GM18861 (cell line): ENCODE measurements at regions not wholly inside any gene's neighbourhood (a gene's known extent, or its start where the extent isn't known, plus 50 kb on each side); places are given as distances from the start of the nearest gene placed in this dataset.

Experiments
- ATAC-seq: cut with Tn5 transposase; IDR thresholded peaks from one replicate; pipeline ENCODE4 v1.9.1; 2021; ENCODE audit not compliant: unreplicated experiment

DNA sequence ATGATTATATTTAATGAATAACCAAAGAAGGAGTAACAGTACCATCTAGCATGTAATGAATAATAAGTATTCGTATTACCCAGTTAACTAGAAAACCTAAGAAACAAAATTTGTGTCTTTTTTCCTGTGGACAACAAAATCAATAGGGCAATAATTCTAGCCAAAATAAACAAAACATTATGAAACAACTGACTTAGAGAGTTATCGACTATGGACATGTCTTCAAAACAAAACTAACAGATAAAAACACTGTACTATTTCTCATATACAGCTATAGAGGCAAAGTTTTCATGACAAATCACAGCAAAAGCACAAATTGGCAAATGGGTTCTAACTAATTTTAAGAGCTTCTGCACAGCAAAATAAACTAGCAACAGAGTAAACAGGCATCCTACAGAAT is 224.1 kb downstream of the ALX1 start:
- no peak for ATAC-seq

DNA sequence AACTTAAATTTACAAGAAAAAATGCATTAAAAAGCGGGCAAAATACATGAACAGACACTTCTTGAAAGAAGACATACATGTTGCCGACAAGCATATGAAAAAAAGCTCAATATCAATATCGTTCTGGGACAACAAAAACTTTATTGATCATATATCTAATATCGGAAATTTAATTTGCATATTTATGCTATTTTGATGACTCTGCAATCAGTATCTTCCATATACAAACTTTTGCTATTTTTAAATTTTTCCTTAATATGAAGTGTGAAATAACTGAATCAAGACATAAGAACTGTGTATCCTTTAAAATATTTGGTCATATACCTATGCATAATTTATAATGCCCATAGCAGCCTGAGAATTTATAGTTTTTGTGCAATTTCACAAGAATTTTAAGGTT is 224.6 kb downstream of the ALX1 start:
- no peak for ATAC-seq

DNA sequence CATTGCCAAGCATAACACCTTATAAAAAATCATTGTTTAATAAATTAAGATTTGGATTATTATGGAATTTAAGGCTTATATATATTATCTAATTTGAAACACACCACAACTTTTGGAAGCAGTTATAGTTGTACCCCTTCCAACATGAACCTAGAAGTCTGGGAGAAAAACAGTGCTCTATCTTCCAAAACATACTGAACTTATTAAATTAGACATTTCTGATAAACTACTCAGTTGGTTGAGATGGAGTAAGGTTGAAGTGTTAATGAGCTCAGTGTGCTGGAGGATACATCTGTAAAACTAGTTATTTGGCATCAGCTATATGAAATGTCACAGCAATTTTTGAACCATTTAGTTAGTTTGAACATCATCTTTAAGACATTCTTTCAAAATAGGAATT is 227.4 kb downstream of the ALX1 start:
- ATAC-seq: no peak

DNA sequence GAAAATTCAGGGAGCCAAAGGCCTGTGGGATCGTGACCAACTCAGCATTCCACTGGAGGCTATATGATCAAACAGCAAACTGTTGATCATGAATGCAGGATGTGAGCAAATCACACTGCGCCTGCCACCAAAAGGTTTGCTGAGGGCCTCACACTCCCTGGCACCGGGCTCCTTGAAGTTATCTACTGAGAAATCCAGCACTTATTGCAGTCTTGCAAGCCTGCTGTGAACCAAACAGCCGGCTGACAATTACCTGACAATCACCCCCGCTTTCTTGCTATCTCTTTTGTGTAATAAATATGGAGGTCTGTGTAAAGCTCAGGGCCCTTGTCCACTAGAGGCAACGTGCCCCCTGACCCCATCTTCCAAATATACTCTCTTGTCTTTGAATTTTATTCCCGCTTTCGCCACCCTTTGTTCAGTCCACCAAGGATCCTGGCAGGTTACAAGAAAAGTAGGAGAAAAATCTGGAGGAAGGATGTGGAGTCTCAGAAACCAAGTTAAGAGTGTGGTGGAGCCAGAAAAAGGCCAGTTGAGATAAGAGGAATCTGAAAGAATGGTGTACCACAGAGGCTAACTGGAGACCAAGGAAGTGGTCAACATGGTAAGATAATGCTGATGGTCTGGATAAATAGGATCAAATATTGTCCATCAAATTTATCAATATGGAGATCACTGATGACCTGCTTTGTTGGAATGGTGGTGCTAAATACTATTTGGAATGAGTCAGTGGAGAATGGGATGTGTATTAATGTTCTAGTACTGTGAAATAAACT is 229.2 kb downstream of the ALX1 start:
- peak; percentile 29 for ATAC-seq

DNA sequence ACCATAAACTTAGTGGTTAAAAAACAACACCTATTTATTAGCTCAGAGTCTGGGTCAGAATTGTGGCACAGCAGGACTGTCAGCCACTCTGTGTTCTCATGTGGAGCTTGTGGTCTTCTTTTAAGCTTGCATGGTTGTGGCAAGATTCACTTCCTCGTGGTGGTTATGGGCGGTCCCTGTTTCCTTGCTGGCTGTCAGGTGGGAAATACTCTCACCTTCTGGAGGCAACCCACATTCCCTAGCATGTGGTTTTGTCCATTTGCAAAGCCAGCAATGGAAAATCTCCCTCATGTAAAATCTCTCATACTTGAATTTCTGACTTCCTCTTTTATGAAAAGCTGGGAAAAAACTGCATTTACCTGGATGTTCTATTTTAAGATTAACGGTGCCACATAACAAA is 229.8 kb downstream of the ALX1 start:
- peak; percentile 95 for ATAC-seq

DNA sequence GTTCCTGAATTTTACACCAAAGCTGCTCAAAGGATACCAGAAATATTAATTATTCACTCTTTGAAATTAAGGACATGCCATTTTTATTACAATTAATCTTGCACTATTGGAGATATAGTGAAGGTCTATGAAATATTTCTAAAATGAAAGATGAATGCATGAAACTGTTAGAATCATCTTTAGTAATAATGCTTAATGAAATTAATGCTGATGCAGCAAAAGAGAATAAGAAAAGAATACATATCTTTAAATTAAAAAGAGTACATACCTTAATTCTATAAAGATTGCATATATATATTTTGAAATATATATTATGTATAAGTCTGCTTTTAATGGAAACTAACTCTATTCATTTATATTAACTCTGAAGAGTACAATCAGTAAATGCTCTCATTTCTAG is 236.0 kb downstream of the ALX1 start:
- no peak for ATAC-seq

DNA sequence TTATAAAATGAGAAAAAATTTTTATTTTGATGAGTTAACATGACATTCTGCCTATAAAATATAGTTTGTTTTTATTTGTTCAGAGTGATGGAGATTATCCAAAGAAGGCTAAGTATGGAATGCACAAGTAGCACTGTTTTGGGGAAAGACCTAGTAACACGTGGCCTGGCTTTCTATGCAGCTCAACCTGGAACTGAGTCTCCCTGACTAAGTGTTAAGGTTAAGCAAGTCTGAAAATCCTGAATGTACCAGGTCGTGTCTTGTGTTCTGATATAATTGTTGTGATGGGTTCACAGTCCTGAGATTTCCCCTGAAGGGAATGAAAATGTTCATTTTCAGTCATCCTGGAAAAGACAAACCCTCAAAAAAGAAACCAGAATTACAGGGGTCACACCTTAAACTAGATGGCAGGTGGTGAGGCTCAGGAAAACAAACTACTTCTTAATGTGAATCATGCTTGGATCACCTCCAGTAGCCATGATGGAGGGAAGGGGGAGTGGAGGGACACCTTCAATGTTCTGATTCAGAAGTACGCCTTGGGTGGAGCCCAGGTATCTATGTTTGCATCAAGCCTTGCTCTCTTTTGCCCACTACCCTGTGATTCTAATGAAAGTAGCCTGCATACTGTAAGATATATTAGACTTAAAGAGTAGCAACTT is 236.8 kb downstream of the ALX1 start:
- no peak for ATAC-seq

DNA sequence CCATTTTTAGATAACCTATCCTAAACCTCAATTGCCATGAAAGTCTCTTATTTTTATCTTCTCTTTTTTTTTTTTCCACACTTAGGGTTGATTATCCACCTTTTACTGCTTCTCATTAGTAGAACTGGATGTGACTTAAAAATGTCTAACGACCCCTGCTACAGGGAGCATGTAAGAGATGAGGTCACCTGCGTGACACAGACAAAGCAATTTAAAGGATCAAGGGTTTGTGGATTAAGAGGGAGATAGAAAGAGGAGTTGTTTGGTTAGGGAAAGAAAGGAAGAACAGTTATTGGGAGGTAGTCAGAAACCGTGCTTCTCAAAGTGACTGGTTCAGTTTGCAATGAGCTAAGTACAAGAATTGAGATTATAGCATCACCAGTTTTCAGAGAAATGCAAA is 239.1 kb downstream of the ALX1 start:
- ATAC-seq: no peak

DNA sequence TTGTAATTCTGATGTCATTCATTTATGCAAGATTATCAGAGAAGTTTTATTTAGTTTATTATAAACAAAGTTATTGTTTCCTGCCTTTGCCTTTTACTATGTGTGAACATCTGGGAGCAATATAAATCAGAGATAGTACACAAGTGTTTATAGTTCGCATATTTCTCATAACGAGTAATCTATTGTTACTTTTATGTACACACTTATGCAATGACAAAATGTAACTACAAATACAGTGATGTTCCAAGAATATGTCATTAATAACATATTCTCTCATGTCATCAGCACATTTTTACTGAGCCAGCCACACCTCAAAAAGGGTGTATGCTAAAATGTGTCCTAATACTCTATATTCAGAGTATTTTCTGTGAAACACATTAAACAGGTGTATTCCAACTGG is 243.2 kb downstream of the ALX1 start:
- no peak for ATAC-seq

DNA sequence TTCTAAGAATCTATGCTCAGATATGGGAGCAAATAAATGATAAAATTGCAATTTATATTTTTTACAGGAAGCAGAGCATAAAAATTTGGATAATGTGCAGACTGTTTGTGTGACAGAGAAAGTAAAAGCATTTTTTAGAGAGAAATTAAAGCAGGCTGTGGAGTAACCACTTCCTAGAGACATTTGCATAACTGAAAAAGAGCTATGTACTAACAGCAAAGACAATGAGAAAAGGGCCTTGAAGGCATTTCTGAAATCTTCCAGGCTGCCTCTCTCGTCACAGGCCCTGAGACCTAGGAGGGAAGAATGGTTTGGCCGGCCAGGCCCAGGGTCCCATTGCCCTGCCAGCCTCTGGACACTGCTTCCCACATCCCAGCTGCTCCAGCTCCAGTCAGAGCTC is 247.2 kb downstream of the ALX1 start:
- ATAC-seq: peak; percentile 64

DNA sequence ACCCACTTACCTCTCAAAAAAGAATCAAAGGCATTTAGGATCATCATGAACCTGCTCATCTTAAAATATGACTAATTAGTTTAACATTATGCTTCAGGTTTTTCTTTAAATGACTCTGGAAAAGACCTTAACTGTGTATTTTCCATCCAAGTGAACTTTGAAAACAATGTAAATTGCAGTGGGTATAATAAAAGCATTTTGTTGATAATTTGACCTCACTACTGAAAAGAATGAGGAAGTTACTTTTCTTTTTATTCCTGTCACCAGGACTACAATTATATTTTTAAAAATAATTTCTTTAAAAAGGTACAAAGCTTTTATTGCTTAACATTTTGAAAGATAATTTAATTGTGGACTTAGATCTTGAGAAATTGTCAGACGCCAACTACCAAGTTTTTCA is 249.9 kb downstream of the ALX1 start:
- ATAC-seq: no peak

DNA sequence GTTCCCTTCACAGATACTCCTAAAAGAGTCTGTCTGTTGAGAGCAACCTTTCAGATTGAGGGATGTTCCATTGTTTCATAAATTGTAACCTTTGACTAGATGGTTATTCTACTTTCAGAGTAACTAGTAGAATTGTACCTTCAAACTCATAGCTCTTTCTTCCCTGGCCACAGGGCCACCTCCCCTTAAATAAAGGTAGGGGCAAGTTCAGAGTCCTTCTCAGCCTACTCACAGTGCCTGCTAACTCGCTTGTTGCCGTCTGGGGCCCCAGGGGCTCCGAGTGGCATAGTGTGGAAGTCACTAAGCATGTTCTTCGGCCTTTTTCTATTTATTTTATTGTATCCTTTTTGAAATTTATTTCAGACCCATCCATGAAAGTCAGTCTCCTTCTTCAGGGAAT is 250.4 kb downstream of the ALX1 start:
- no peak for ATAC-seq

DNA sequence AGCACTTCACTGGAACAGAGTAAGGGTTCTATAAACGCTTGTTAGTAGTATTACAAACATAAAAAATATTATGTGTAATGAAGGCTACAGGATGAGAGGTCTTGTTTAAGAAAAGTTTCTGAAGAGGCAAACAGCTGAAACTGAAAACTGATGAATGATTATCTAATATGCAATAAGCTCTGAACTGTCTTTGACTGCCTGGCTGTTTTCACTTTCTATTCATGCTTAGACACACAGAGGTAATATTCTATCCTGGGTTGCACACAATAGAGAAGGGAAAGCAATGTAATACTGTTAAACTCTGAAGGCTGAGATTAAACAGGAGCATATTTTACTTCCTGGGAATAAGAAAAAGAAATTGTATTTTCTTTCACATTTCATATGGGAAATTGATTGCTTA is 251.3 kb downstream of the ALX1 start:
- ATAC-seq: peak; percentile 94

DNA sequence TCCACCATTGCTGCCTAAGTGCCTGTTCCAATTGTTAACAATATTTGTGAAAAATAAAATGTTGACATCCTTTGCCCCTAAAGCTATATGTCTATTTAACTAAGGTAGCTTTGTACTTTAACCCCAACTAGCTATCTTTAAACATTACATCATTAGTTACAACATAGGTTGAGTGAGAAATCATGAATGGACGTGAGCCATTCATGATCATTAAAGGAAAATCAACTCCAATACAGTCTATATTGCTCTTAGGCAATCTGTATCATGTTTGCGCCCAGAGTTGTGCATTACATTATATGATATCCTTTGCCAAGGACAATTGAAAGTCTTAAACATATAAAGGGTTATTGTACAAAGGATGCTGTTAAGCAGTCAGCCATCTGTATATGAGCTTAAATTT is 269.6 kb downstream of the ALX1 start:
- ATAC-seq: no peak

DNA sequence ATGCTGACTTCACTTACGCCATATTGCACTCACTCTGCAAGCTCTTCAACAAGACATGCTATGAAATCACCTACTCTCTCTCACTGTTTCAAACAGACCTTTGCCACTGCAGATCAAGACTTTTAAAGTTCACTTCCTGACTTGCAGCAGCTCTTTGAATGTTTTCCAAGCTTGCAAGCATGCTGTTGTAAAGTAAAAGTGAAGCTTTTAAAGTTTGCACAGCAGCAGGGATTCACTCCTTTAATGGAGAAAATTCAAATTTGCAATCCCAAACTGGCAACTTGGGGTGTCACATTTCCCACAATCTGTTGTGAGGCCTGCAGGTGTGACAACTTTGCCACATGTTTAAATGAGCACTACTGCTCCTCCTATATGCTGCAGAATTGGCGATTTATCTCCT is 270.9 kb downstream of the ALX1 start:
- no peak for ATAC-seq

DNA sequence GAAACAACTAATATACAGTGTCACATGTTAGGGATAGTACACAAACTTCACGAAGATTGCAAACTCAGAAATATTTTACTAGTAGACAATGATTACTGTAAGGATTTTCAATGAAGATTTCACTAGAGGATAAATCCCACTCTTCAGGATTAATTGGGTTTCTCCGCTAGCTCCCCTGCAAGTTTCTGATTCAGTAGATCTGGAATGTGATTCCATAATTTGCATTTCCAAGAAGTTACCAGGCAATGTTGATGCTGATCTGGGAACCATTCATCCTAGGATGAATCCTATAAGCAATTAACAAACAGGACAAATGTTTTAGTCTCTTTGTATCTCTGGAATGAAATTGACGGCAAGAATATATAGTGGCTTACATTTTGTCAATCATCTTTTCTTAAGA is 272.4 kb downstream of the ALX1 start:
- ATAC-seq: no peak

DNA sequence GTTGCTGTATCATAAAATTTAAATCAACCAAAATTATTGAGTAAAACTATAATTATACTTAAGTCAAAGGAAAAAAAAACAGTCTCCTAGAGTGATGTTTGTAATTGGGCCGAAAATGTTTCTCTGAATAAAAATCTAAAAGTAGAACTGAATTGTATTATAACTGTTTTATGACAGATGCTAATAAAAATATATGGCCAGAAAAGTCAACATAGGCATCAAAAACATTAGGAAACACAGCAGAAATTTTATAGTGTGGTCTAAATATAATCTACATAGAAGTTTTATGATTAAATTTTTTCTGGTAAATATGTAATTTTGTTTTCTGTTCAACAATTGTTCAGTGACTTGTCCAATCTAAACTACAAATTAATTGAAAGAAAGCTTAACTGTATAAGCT is 277.8 kb downstream of the ALX1 start:
- ATAC-seq: no peak

DNA sequence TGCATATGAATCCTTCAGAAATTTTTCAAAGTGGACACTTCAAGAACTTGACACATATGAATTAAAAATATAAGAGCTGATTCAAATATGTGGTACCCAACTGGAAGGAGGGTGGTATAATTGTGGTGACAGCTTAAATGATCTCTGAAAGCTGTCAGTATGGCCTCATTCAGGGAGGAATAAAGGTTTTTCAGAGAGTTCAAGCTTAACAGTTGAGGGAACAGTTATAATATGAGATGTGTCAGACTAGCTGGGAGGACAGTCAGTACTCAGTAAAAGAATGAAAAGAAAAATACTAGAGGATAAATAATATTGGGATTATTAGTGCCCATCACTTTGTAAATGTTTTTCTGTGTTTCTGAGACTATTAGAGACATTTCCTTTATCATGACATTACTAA is 277.5 kb downstream of the RASSF9 start:
- peak; percentile 28 for ATAC-seq

DNA sequence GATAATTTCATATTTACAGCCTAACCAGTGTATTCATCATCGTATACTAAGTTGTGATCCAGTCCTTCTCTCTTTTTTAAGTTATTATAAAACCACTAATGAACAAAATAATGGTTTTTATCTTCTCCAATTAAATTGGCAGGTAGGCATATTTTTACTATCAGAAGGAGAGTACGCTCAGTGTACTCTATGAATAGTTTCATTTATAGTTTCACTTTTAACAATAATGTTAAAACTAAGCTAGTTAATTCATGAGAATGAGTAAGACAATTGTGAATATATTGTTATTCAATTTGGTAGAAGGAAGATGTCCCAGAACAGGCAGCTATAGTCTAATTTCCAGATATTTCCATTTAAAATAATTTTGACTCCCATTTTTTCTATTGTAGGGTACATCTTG is 277.1 kb downstream of the RASSF9 start:
- ATAC-seq: peak; percentile 48

DNA sequence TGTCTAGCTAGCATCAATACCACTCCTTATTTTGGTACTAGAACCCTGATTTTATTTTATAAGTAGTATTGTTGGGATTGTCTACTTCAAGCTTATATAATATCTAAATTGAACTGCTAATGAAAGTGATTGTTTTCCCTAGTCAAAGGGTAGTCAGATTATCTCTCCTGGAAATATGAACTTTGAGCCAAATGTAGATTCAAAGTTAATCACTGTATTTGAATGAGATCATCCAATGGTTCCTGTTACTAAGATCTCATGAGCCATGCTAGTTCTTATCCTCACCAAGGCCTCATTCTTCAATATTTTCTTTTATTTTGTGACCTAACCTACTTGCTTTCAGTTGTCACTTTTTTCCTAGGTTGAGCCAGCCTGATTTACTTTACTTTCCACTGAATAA is 276.7 kb downstream of the RASSF9 start:
- ATAC-seq: no peak

DNA sequence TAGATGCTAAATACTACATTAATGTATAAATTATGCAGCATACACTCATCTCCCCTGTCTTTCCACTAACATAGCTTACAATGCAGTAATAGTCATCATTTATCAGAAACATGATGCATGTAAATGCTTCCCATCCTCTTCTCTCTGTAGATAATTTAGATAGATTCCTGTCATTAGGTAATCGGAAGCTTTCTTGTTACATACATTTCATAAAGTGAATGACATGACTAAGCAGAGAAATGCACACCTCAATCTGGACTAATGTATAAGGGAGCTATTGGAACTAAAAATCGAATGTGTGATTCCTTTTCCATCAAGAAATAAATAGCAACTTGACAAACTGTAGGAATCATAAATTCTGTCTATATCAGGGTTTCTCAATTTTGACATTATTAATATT is 273.4 kb downstream of the RASSF9 start:
- no peak for ATAC-seq

DNA sequence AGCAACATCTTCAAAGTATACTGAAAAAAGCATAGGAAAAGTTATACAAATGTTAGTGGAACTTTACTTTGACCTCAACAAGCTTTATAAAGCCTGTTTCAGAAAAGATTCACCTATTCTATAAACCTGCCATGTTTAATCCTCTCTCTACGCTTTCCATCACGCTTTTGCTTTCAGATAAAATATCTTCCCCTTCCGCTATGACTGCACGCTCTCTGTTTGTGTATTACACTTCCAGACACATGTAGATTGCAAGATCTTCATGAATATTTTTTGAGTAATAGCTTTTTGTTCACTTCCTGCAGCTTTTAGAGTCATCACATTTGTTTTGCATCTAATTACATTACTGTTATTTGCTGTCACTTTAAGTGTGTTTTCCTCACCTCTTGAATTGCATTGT is 271.4 kb downstream of the RASSF9 start:
- ATAC-seq: no peak
